HUES6 (cell line): ENCODE measurements at regions not wholly inside any gene's neighbourhood (a gene's known extent, or its start where the extent isn't known, plus 50 kb on each side); places are given as distances from the start of the nearest gene placed in this dataset.

Experiments
- H3K27ac ChIP-seq: 2 replicates; pipeline ENCODE4 v1.7.0; 2013; ENCODE audit warnings: low read depth, mild to moderate bottlenecking, low read length, inconsistent platforms
- H3K27me3 ChIP-seq: 2 replicates; pipeline ENCODE4 v1.6.1; 2013; ENCODE audit warnings: low read length; ENCODE audit not compliant: control insufficient read depth, insufficient read depth
- H3K36me3 ChIP-seq: 2 replicates; pipeline ENCODE4 v1.6.1; 2013; ENCODE audit warnings: low read length; ENCODE audit not compliant: control insufficient read depth, insufficient read depth
- H3K4me1 ChIP-seq: 2 replicates; pipeline ENCODE4 v1.6.1; 2013; ENCODE audit warnings: low read length; ENCODE audit not compliant: control insufficient read depth, insufficient read depth
- H3K4me3 ChIP-seq: 2 replicates; pipeline ENCODE4 v1.5.1; 2013; ENCODE audit warnings: low read depth, low read length
- H3K9ac ChIP-seq: one replicate; pipeline ENCODE4 v1.6.1; 2013; ENCODE audit warnings: mild to moderate bottlenecking, low read length
- H3K9me3 ChIP-seq: 2 replicates; pipeline ENCODE4 v1.6.1; 2013; ENCODE audit warnings: low read depth, low read length; ENCODE audit not compliant: control insufficient read depth, insufficient read depth

- Histone ChIP-seq H3K9ac (no peak overlapping the region), H3K4me3 (no peak overlapping the region), H3K9me3 (peaks cover 15% of the 10 kb centered on the region), H3K36me3 (no peaks in the 10 kb centered on the region), H3K4me1 (no peaks in the 10 kb centered on the region), H3K27me3 (no peaks in the 10 kb centered on the region), H3K27ac (no peak overlapping the region)
Measured at GRCh38 chr21:19702726-19703125, 1295.5 kb upstream of the NCAM2 start.

GRCh38 chr21:19704832-19705231, 1293.4 kb upstream of the NCAM2 start:
- Histone ChIP-seq H3K27me3 (no peaks in the 10 kb centered on the region), H3K27ac (no peak overlapping the region), H3K36me3 (no peaks in the 10 kb centered on the region), H3K9ac (no peak overlapping the region), H3K4me3 (no peak overlapping the region), H3K4me1 (no peaks in the 10 kb centered on the region), H3K9me3 (peaks cover 28% of the 10 kb centered on the region)

GRCh38 chr21:19712441-19712840, 1285.8 kb upstream of the NCAM2 start:
- H3K27me3 ChIP-seq = no peaks in the 10 kb centered on the region
- peaks cover 15% of the 10 kb centered on the region; the same call in 1 of the 2 replicates for H3K9me3 ChIP-seq
- no peak overlapping the region for H3K9ac ChIP-seq
- no peaks in the 10 kb centered on the region for H3K4me1 ChIP-seq
- H3K27ac ChIP-seq = no peak overlapping the region
- H3K36me3 ChIP-seq = no peaks in the 10 kb centered on the region
- no peak overlapping the region for H3K4me3 ChIP-seq

GRCh38 chr21:19713313-19713712, 1284.9 kb upstream of the NCAM2 start:
- 0 out of 2 replicates have a peak, but pooled peaks cover 7% of the 10 kb centered on the region for H3K9me3 ChIP-seq
- no peaks in the 10 kb centered on the region for H3K4me1 ChIP-seq
- no peak overlapping the region for H3K4me3 ChIP-seq
- H3K36me3 ChIP-seq = no peaks in the 10 kb centered on the region
- H3K27ac ChIP-seq = no peak overlapping the region
- no peaks in the 10 kb centered on the region for H3K27me3 ChIP-seq
- H3K9ac ChIP-seq = no peak overlapping the region

GRCh38 chr21:19724081-19724480, 1274.1 kb upstream of the NCAM2 start:
- Histone ChIP-seq H3K27ac (no peak overlapping the region), H3K9ac (no peak overlapping the region), H3K4me3 (no peak overlapping the region), H3K9me3 (peaks cover 3% of the 10 kb centered on the region; the same call in 1 of the 2 replicates), H3K4me1 (no peaks in the 10 kb centered on the region), H3K36me3 (no peaks in the 10 kb centered on the region), H3K27me3 (no peaks in the 10 kb centered on the region)

- no peaks in the 10 kb centered on the region for H3K4me1 ChIP-seq
- H3K36me3 ChIP-seq = no peaks in the 10 kb centered on the region
- H3K4me3 ChIP-seq = no peak overlapping the region
- H3K9ac ChIP-seq = no peak overlapping the region
- no peaks in the 10 kb centered on the region for H3K27me3 ChIP-seq
- peaks cover 3% of the 10 kb centered on the region; the same call in 1 of the 2 replicates for H3K9me3 ChIP-seq
- no peak overlapping the region for H3K27ac ChIP-seq
Measured at GRCh38 chr21:19731251-19731650, 1267.0 kb upstream of the NCAM2 start.

- no peaks in the 10 kb centered on the region for H3K36me3 ChIP-seq
- no peaks in the 10 kb centered on the region for H3K27me3 ChIP-seq
- no peaks in the 10 kb centered on the region for H3K4me1 ChIP-seq
- H3K9ac ChIP-seq = no peak overlapping the region
- H3K27ac ChIP-seq = no peak overlapping the region
- no peak overlapping the region for H3K4me3 ChIP-seq
- H3K9me3 ChIP-seq = no peaks in the 10 kb centered on the region
Measured at GRCh38 chr21:19759836-19760235, 1238.4 kb upstream of the NCAM2 start.

GRCh38 chr21:19767546-19767945, 1230.7 kb upstream of the NCAM2 start:
- Histone ChIP-seq H3K27me3 (no peaks in the 10 kb centered on the region), H3K4me1 (no peaks in the 10 kb centered on the region), H3K9ac (no peak overlapping the region), H3K36me3 (no peaks in the 10 kb centered on the region), H3K4me3 (no peak overlapping the region), H3K27ac (no peak overlapping the region), H3K9me3 (peaks cover 4% of the 10 kb centered on the region)

- Histone ChIP-seq H3K9me3 (peaks cover 1% of the 10 kb centered on the region), H3K27ac (no peak overlapping the region), H3K9ac (no peak overlapping the region), H3K4me1 (no peaks in the 10 kb centered on the region), H3K27me3 (no peaks in the 10 kb centered on the region), H3K4me3 (no peak overlapping the region), H3K36me3 (no peaks in the 10 kb centered on the region)
Measured at GRCh38 chr21:19771881-19772280, 1226.3 kb upstream of the NCAM2 start.

GRCh38 chr21:19776076-19776475, 1222.1 kb upstream of the NCAM2 start:
- Histone ChIP-seq H3K27ac (no peak overlapping the region), H3K4me3 (no peak overlapping the region), H3K4me1 (no peaks in the 10 kb centered on the region), H3K9me3 (no peaks in the 10 kb centered on the region), H3K9ac (no peak overlapping the region), H3K36me3 (no peaks in the 10 kb centered on the region), H3K27me3 (no peaks in the 10 kb centered on the region)

- Histone ChIP-seq H3K27ac (no peak overlapping the region), H3K9me3 (no peaks in the 10 kb centered on the region), H3K4me3 (no peak overlapping the region), H3K9ac (no peak overlapping the region), H3K36me3 (no peaks in the 10 kb centered on the region), H3K4me1 (no peaks in the 10 kb centered on the region), H3K27me3 (no peaks in the 10 kb centered on the region)
Measured at GRCh38 chr21:19781881-19782652, 1216.1 kb upstream of the NCAM2 start.
